ENCODE measurements at regions not wholly inside any gene's neighbourhood (a gene's known extent, or its start where the extent isn't known, plus 50 kb on each side); places are given as distances from the start of the nearest gene placed in this dataset.

GRCh38 chr5:153014194-153014593 is 476.3 kb upstream of the GRIA1 start:
- DNase-seq (ENCODE audit: low read depth, low spot score), result no peak
- CTCF ChIA-PET, result no interaction called here
- H3K4me3 ChIP-seq (ENCODE audit: low read depth, low read length), result no peak overlapping the region
- POLR2A ChIA-PET, result no interaction called here
- no peak for TF ChIP-seq CTCF (IDR thresholded peaks at IDR 0.05; ENCODE audit: insufficient read depth, low read length, missing control alignments)

- no peak for DNase-seq (ENCODE audit: low read depth, low spot score)
- ChIA-PET POLR2A (no interaction called here), CTCF (no interaction called here)
- no peak for TF ChIP-seq CTCF (IDR thresholded peaks at IDR 0.05; ENCODE audit: insufficient read depth, low read length, missing control alignments)
- no peak overlapping the region for H3K4me3 ChIP-seq (ENCODE audit: low read depth, low read length)
Observed at GRCh38 chr5:153018121-153018520, 472.3 kb upstream of the GRIA1 start.

- no peak for TF ChIP-seq CTCF (IDR thresholded peaks at IDR 0.05; ENCODE audit: insufficient read depth, low read length, missing control alignments)
- ChIA-PET CTCF (no interaction called here), POLR2A (no interaction called here)
- no peak for DNase-seq (ENCODE audit: low read depth, low spot score)
- no peak overlapping the region for H3K4me3 ChIP-seq (ENCODE audit: low read depth, low read length)
Observed at GRCh38 chr5:153030755-153031725, 459.4 kb upstream of the GRIA1 start.

GRCh38 chr5:153039501-153039900 is 451.0 kb upstream of the GRIA1 start:
- no peak overlapping the region for H3K4me3 ChIP-seq (ENCODE audit: low read depth, low read length)
- no peak for DNase-seq (ENCODE audit: low read depth, low spot score)
- TF ChIP-seq CTCF (IDR thresholded peaks at IDR 0.05; ENCODE audit: insufficient read depth, low read length, missing control alignments), result no peak
- ChIA-PET CTCF (no interaction called here), POLR2A (no interaction called here)

GRCh38 chr5:153043886-153044285 is 446.6 kb upstream of the GRIA1 start:
- ChIA-PET POLR2A (interaction anchor here (0.6 kb wide), 1 partner anchor 882 kb away, joined by 3 read pairs; no protein-coding TSS in a partner anchor), CTCF (no interaction called here)
- TF ChIP-seq CTCF (IDR thresholded peaks at IDR 0.05; ENCODE audit: insufficient read depth, low read length, missing control alignments), result no peak
- DNase-seq (ENCODE audit: low read depth, low spot score), result peak; percentile 5
- no peak overlapping the region for H3K4me3 ChIP-seq (ENCODE audit: low read depth, low read length)

GRCh38 chr5:153050496-153051179 is 439.8 kb upstream of the GRIA1 start:
- H3K4me3 ChIP-seq (ENCODE audit: low read depth, low read length), result no peak overlapping the region
- DNase-seq (ENCODE audit: low read depth, low spot score), result no peak
- no peak for TF ChIP-seq CTCF (IDR thresholded peaks at IDR 0.05; ENCODE audit: insufficient read depth, low read length, missing control alignments)
- ChIA-PET POLR2A (no interaction called here), CTCF (no interaction called here)
